K562 (cell line): ENCODE measurements at regions not wholly inside any gene's neighbourhood (a gene's known extent, or its start where the extent isn't known, plus 50 kb on each side); places are given as distances from the start of the nearest gene placed in this dataset.

Experiments
- ATAC-seq: fragments of 200-7000 bp; cut with Tn5 transposase; 3 replicates; pipeline ENCODE4 v1.9.1; 2020; ENCODE audit warnings: moderate library complexity
- BruUV-seq: library from RNA; stranded (reverse); fragments of 400-500 nt; replicated peaks from 2 replicates; lab custom pipeline; 2021; lab: Mats Ljungman, UMichigan
- CTCF ChIA-PET: fragments of 300-600 bp; formaldehyde crosslinking; extraction: SDS; loops from one replicate; lab custom pipeline; 2021; ENCODE audit warnings: low intra/inter-chr PET ratio; lab: Yijun Ruan, JAX
- POLR2A ChIA-PET: fragments of 300-600, 350-650 bp; sonication (Branson Sonifier 250); formaldehyde crosslinking; extraction: SDS; loops from one replicate; lab custom pipeline; 2021; ENCODE audit warnings: antibody characterized with exemption, inconsistent platforms; lab: Yijun Ruan, JAX
- DNase-seq, 4 experiments: peaks; one replicate each; pipeline versions ENCODE4 v3.0.0 to v3.0.0-alpha.2; 2011 to 2018; ENCODE audit warnings: low spot score in 3 of 4, mixed read lengths in 3 of 4; ENCODE audit errors: extremely low read depth in 1 of 4
- FAIRE-seq: peaks from 2 replicates; lab custom pipeline; 2011; peaks lifted over from hg19 to GRCh38; lab: Jason Lieb, UNC
- H2AFZ ChIP-seq: 2 replicates; pipeline ENCODE4 v1.6.0; 2011; ENCODE audit warnings: low read depth, low read length, control low read depth, inconsistent platforms
- H3K27ac ChIP-seq: fragments of 200-600 bp; 3 replicates; pipeline ENCODE4 v1.8.0; 2011; ENCODE audit warnings: low read depth, mild to moderate bottlenecking, control low read depth, inconsistent platforms, low read length, moderate library complexity, mixed read lengths; ENCODE audit errors: extremely low read depth
- H3K27me3 ChIP-seq, 2 experiments: fragments of 300-600 bp in 1 of 2; 2 replicates in 1 of 2; 3 replicates in 1 of 2; pipeline versions ENCODE4 v1.6.0 to v1.8.0; 2011; ENCODE audit warnings: inconsistent platforms in 2 of 2, low read length in 2 of 2, mild to moderate bottlenecking in 1 of 2, mixed read lengths in 1 of 2, moderate library complexity in 1 of 2; ENCODE audit not compliant: control insufficient read depth in 2 of 2, insufficient read depth in 2 of 2
- H3K36me3 ChIP-seq: fragments of 300-600 bp; 3 replicates; pipeline ENCODE4 v1.8.0; 2011; ENCODE audit warnings: mild to moderate bottlenecking, low read length, inconsistent platforms; ENCODE audit not compliant: control insufficient read depth, insufficient read depth
- H3K4me1 ChIP-seq, 2 experiments: fragments of 200-600 bp in 1 of 2; replicated peaks in 1 of 2; 2 replicates in 1 of 2; 3 replicates in 1 of 2; pipeline versions ENCODE4 v1.5.1 to v1.8.0; 2011; ENCODE audit warnings: inconsistent platforms in 2 of 2, low read length in 2 of 2, mild to moderate bottlenecking in 1 of 2, mixed read lengths in 1 of 2, moderate library complexity in 1 of 2; ENCODE audit not compliant: control insufficient read depth in 2 of 2, insufficient read depth in 2 of 2
- H3K4me2 ChIP-seq: 2 replicates; pipeline ENCODE4 v1.6.1; 2011; ENCODE audit warnings: low read length, control low read depth, inconsistent platforms, mixed read lengths; ENCODE audit not compliant: insufficient read depth
- H3K4me3 ChIP-seq: fragments of 200-600 bp; sonication (generic), shearing (Covaris generic); 2 replicates; pipeline ENCODE4 v1.5.1; 2016; ENCODE audit warnings: control low read depth, inconsistent platforms
- H3K79me2 ChIP-seq: fragments of 200-600 bp; 3 replicates; pipeline ENCODE4 v1.8.0; 2011; ENCODE audit warnings: low read length, inconsistent platforms; ENCODE audit not compliant: control insufficient read depth, insufficient read depth
- H3K9ac ChIP-seq, 2 experiments: 2 replicates each; pipeline versions ENCODE4 v1.6.0 to v1.6.1; 2011; ENCODE audit warnings: low read depth in 2 of 2, low read length in 2 of 2, control low read depth in 1 of 2, inconsistent platforms in 1 of 2, mild to moderate bottlenecking in 1 of 2, mixed read lengths in 1 of 2; ENCODE audit not compliant: insufficient read depth in 1 of 2
- H3K9me1 ChIP-seq: one replicate; pipeline ENCODE4 v1.6.0; 2011; ENCODE audit warnings: inconsistent platforms, mild to moderate bottlenecking, low read length, moderate library complexity; ENCODE audit not compliant: control insufficient read depth, insufficient read depth
- H3K9me3 ChIP-seq: replicated peaks from 2 replicates; pipeline ENCODE4 v1.5.1; 2011; ENCODE audit warnings: low read depth, low read length, inconsistent platforms; ENCODE audit not compliant: control insufficient read depth, insufficient read depth
- H4K20me1 ChIP-seq: replicated peaks from 2 replicates; pipeline ENCODE4 v1.6.1; 2011; ENCODE audit warnings: low read length, inconsistent platforms, mixed read lengths; ENCODE audit not compliant: control insufficient read depth, insufficient read depth
- ETV1 ChIP-seq: fragments of 450-650 bp; conservative IDR thresholded peaks from 2 replicates; pipeline ENCODE4 v1.6.1; 2016; ENCODE audit warnings: missing genetic modification characterization, control low read depth, low read depth, missing compliant biosample characterization
- FOXK1 ChIP-seq: sonication (generic); formaldehyde crosslinking; IDR thresholded peaks from 2 replicates; pipeline ENCODE4 v1.8.0; 2022; ENCODE audit warnings: missing genetic modification reagents, mild to moderate bottlenecking, borderline replicate concordance
- GTF2E2 ChIP-seq: fragments of 200-800 bp; sonication (Bioruptor generic); IDR thresholded peaks from 2 replicates; pipeline ENCODE4 v1.6.1; 2016; ENCODE audit warnings: missing genetic modification characterization, missing compliant biosample characterization
- MEF2A ChIP-seq: IDR thresholded peaks from 2 replicates; pipeline ENCODE4 v1.6.1; 2011; ENCODE audit warnings: low read depth, mild to moderate bottlenecking, low read length, moderate library complexity; ENCODE audit not compliant: control insufficient read depth
- NELFE ChIP-seq: IDR thresholded peaks from 2 replicates; pipeline ENCODE4 v1.6.1; 2011; ENCODE audit warnings: mild to moderate bottlenecking; ENCODE audit not compliant: insufficient read depth, insufficient read length
- NFE2 ChIP-seq: IDR thresholded peaks from 2 replicates; pipeline ENCODE4 v1.6.1; 2014; ENCODE audit warnings: antibody characterized with exemption, low read depth
- NR1H2 ChIP-seq: sonication (generic); formaldehyde crosslinking; IDR thresholded peaks from 2 replicates; pipeline ENCODE4 v1.4.0; 2020; ENCODE audit warnings: mild to moderate bottlenecking, missing genetic modification reagents
- PKNOX1 ChIP-seq: fragments of 450-650 bp; IDR thresholded peaks from 2 replicates; pipeline ENCODE4 v1.6.1; 2016
- PPARD ChIP-seq: fragments of 250-450 bp; sonication (Bioruptor Pico); IDR thresholded peaks from 2 replicates; pipeline ENCODE4 v1.8.0; 2022; ENCODE audit warnings: inconsistent platforms, mild to moderate bottlenecking, moderate library complexity
- PRDM10 ChIP-seq: fragments of 450-650 bp; IDR thresholded peaks from 2 replicates; pipeline ENCODE4 v1.6.1; 2018; ENCODE audit not compliant: partially characterized antibody
- THRA ChIP-seq: fragments of 450-650 bp; IDR thresholded peaks from 2 replicates; pipeline ENCODE4 v1.6.1; 2017; ENCODE audit warnings: mild to moderate bottlenecking, moderate library complexity
- TRIM25 ChIP-seq: fragments of 450-650 bp; IDR thresholded peaks from 2 replicates; pipeline ENCODE4 v1.7.0; 2016; ENCODE audit warnings: borderline replicate concordance
- ZBTB8A ChIP-seq: fragments of 450-650 bp; IDR thresholded peaks from 2 replicates; pipeline ENCODE4 v1.6.1; 2018; ENCODE audit warnings: mild to moderate bottlenecking, moderate library complexity; ENCODE audit not compliant: partially characterized antibody
- ZNF79 ChIP-seq: fragments of 250-450 bp; sonication (Bioruptor Pico); IDR thresholded peaks from 2 replicates; pipeline ENCODE4 v1.4.0; 2020; ENCODE audit warnings: low read depth, mild to moderate bottlenecking, moderate library complexity
- WGBS: fragments of 100-300 bp; shearing (Covaris generic); methylation state at CpG from one replicate; pipeline ENCODE4 v1.1.6; 2016; ENCODE audit warnings: low coverage, mixed read lengths; ENCODE audit not compliant: insufficient coverage; ENCODE audit errors: missing lambda C conversion rate; 5-methylcytosine and 5-hydroxymethylcytosine counted together
- in situ Hi-C: fragments of 300-500 bp; cut with MboI; formaldehyde crosslinking; loops from 4 replicates; pipeline ENCODE4 v1.15.0; 2018; ENCODE audit warnings: inconsistent platforms, mixed read lengths
- intact Hi-C: fragments of 100-400 bp; cut with micrococcal nuclease; formaldehyde crosslinking; loops from 2 replicates; pipeline ENCODE4 v1.14.2; 2022

GRCh38 chr5:8306288-8306896, 437.4 kb downstream of the MTRR start (continued):
- no peak for TF ChIP-seq PRDM10
- TF ChIP-seq NR1H2 (CRISPR knock-in tag) = no peak
- no peak for TF ChIP-seq NELFE
- no peak for TF ChIP-seq FOXK1 (CRISPR knock-in tag)

- no peaks in the 10 kb centered on the region for H4K20me1 ChIP-seq
- H2AFZ ChIP-seq = no peak overlapping the region
- no peak for FAIRE-seq
- DNase-seq = no peak
- no peaks in the 10 kb centered on the region for H3K79me2 ChIP-seq
- no peak for ATAC-seq
- 0% methylated on average over 3 of the region's 3 CpGs for WGBS
- H3K4me2 ChIP-seq = no peak overlapping the region
- BruUV-seq = no TSS peak
- H3K27me3 ChIP-seq = no peaks in the 10 kb centered on the region
- no peak overlapping the region for H3K27ac ChIP-seq
- H3K9me3 ChIP-seq = no peaks in the 10 kb centered on the region
- no peaks in the 10 kb centered on the region for H3K4me1 ChIP-seq
- CTCF ChIA-PET = no interaction called here
- H3K36me3 ChIP-seq = no peaks in the 10 kb centered on the region
- in situ Hi-C loops = no loop called here
- POLR2A ChIA-PET = no interaction called here
- H3K4me3 ChIP-seq = no peak overlapping the region
- intact Hi-C loops = no loop called here
- no peaks in the 10 kb centered on the region for H3K9me1 ChIP-seq
- H3K9ac ChIP-seq = no peak overlapping the region
- TF ChIP-seq ZNF79 (CRISPR knock-in tag) (no peak), THRA (no peak), PPARD (CRISPR knock-in tag) (no peak), ETV1 (tag) (no peak), PKNOX1 (no peak), ZBTB8A (no peak), MEF2A (no peak), TRIM25 (no peak), GTF2E2 (tag) (no peak), NFE2 (no peak)
These were observed 446.0 kb downstream of the MTRR start for GRCh38 chr5:8314965-8315364.
